ENCODE measurements at regions not wholly inside any gene's neighbourhood (a gene's known extent, or its start where the extent isn't known, plus 50 kb on each side); places are given as distances from the start of the nearest gene placed in this dataset.
"Not testable (repeated sequence)": the region's sequence is repeated elsewhere in the genome, so short reads cannot be mapped to it uniquely, and the experiment has no call there.

- no peaks in the 10 kb centered on the region for H3K4me1 Mint-ChIP-seq
- DNase-seq (ENCODE audit: low spot score in 2 of 2) (no peak), ATAC-seq (no peak)
- H3K9me3 Mint-ChIP-seq: no peaks in the 10 kb centered on the region
- no peak overlapping the region for H3K4me3 Mint-ChIP-seq
- no peak overlapping the region for H3K27ac Mint-ChIP-seq
- no peaks in the 10 kb centered on the region for H3K36me3 Mint-ChIP-seq
These were observed 205.1 kb upstream of the DPP10 start for GRCh38 chr2:114237331-114237730.

- Mint-ChIP-seq H3K4me3 (no peak overlapping the region), H3K36me3 (no peaks in the 10 kb centered on the region), H3K9me3 (no peaks in the 10 kb centered on the region), H3K27ac (no peak overlapping the region), H3K4me1 (no peaks in the 10 kb centered on the region)
- DNase-seq (ENCODE audit: low spot score in 2 of 2) (no peak), ATAC-seq (no peak)
These were observed 203.4 kb upstream of the DPP10 start for GRCh38 chr2:114238910-114239559.

GRCh38 chr2:114248648-114249047 lies 193.8 kb upstream of the DPP10 start:
- Mint-ChIP-seq H3K4me3 (no peak overlapping the region), H3K9me3 (no peaks in the 10 kb centered on the region), H3K4me1 (no peaks in the 10 kb centered on the region), H3K27ac (no peak overlapping the region), H3K36me3 (no peaks in the 10 kb centered on the region)
- DNase-seq (ENCODE audit: low spot score in 2 of 2) (no peak), ATAC-seq (no peak)

- Mint-ChIP-seq H3K9me3 (no peaks in the 10 kb centered on the region), H3K4me1 (no peaks in the 10 kb centered on the region), H3K36me3 (no peaks in the 10 kb centered on the region), H3K4me3 (no peak overlapping the region), H3K27ac (no peak overlapping the region)
- DNase-seq (ENCODE audit: low spot score in 2 of 2) (no peak), ATAC-seq (no peak)
These were observed 189.7 kb upstream of the DPP10 start for GRCh38 chr2:114252713-114253112.

GRCh38 chr2:114254875-114255274 lies 187.6 kb upstream of the DPP10 start:
- Mint-ChIP-seq H3K4me3 (no peak overlapping the region), H3K9me3 (no peaks in the 10 kb centered on the region), H3K36me3 (no peaks in the 10 kb centered on the region), H3K4me1 (no peaks in the 10 kb centered on the region), H3K27ac (no peak overlapping the region)
- DNase-seq (ENCODE audit: low spot score in 2 of 2) (no peak), ATAC-seq (no peak)

GRCh38 chr2:114259389-114259788 lies 183.1 kb upstream of the DPP10 start:
- DNase-seq (ENCODE audit: low spot score in 2 of 2) (no peak), ATAC-seq (no peak)
- Mint-ChIP-seq H3K27ac (no peak overlapping the region), H3K9me3 (no peaks in the 10 kb centered on the region), H3K36me3 (no peaks in the 10 kb centered on the region), H3K4me1 (no peaks in the 10 kb centered on the region), H3K4me3 (no peak overlapping the region)

GRCh38 chr2:114261366-114261765 lies 181.1 kb upstream of the DPP10 start:
- Mint-ChIP-seq H3K9me3 (no peaks in the 10 kb centered on the region), H3K27ac (no peak overlapping the region), H3K4me3 (no peak overlapping the region), H3K36me3 (no peaks in the 10 kb centered on the region), H3K4me1 (no peaks in the 10 kb centered on the region)
- no peak for DNase-seq (ENCODE audit: low spot score in 2 of 2)
- ATAC-seq: peak; percentile 24

GRCh38 chr2:114265261-114265660 lies 177.2 kb upstream of the DPP10 start:
- no peaks in the 10 kb centered on the region for H3K4me1 Mint-ChIP-seq
- no peaks in the 10 kb centered on the region for H3K9me3 Mint-ChIP-seq
- ATAC-seq (no peak), DNase-seq (ENCODE audit: low spot score in 2 of 2) (no peak)
- H3K36me3 Mint-ChIP-seq: no peaks in the 10 kb centered on the region
- H3K4me3 Mint-ChIP-seq: no peak overlapping the region
- no peak overlapping the region for H3K27ac Mint-ChIP-seq

GRCh38 chr2:114274957-114275356 lies 167.5 kb upstream of the DPP10 start:
- Mint-ChIP-seq H3K4me1 (no peaks in the 10 kb centered on the region), H3K27ac (no peak overlapping the region), H3K36me3 (no peaks in the 10 kb centered on the region), H3K4me3 (no peak overlapping the region), H3K9me3 (peaks cover 12% of the 10 kb centered on the region)
- DNase-seq (ENCODE audit: low spot score in 2 of 2) (no peak), ATAC-seq (no peak)

- no peak overlapping the region for H3K27ac Mint-ChIP-seq
- no peak for ATAC-seq
- no peak overlapping the region for H3K4me3 Mint-ChIP-seq
- H3K9me3 Mint-ChIP-seq: peaks cover 4% of the 10 kb centered on the region
- H3K4me1 Mint-ChIP-seq: no peaks in the 10 kb centered on the region
- H3K36me3 Mint-ChIP-seq: no peaks in the 10 kb centered on the region
- DNase-seq (ENCODE audit: low spot score in 2 of 2): no peak
These were observed 161.3 kb upstream of the DPP10 start for GRCh38 chr2:114281188-114281587.

GRCh38 chr2:114283774-114284173 lies 158.7 kb upstream of the DPP10 start:
- no peak overlapping the region for H3K27ac Mint-ChIP-seq
- H3K9me3 Mint-ChIP-seq: peaks cover 3% of the 10 kb centered on the region
- H3K36me3 Mint-ChIP-seq: no peaks in the 10 kb centered on the region
- DNase-seq (ENCODE audit: low spot score in 2 of 2) (no peak), ATAC-seq (no peak)
- no peak overlapping the region for H3K4me3 Mint-ChIP-seq
- no peaks in the 10 kb centered on the region for H3K4me1 Mint-ChIP-seq

GRCh38 chr2:114286438-114286837 lies 156.0 kb upstream of the DPP10 start:
- Mint-ChIP-seq H3K36me3 (no peaks in the 10 kb centered on the region), H3K4me1 (no peaks in the 10 kb centered on the region), H3K4me3 (no peak overlapping the region), H3K27ac (no peak overlapping the region), H3K9me3 (peaks cover 3% of the 10 kb centered on the region)
- ATAC-seq: no peak
- no peak for DNase-seq (ENCODE audit: low spot score in 2 of 2)

- H3K27ac Mint-ChIP-seq: no peak overlapping the region
- H3K4me1 Mint-ChIP-seq: no peaks in the 10 kb centered on the region
- H3K9me3 Mint-ChIP-seq: no peaks in the 10 kb centered on the region
- no peak overlapping the region for H3K4me3 Mint-ChIP-seq
- no peak for DNase-seq (ENCODE audit: low spot score in 2 of 2)
- H3K36me3 Mint-ChIP-seq: no peaks in the 10 kb centered on the region
- ATAC-seq: no peak
These were observed 149.1 kb upstream of the DPP10 start for GRCh38 chr2:114293355-114293754.

- no peak for DNase-seq (ENCODE audit: low spot score in 2 of 2)
- no peaks in the 10 kb centered on the region for H3K9me3 Mint-ChIP-seq
- no peaks in the 10 kb centered on the region for H3K36me3 Mint-ChIP-seq
- H3K27ac Mint-ChIP-seq: no peak overlapping the region
- no peak overlapping the region for H3K4me3 Mint-ChIP-seq
- ATAC-seq: no peak
- no peaks in the 10 kb centered on the region for H3K4me1 Mint-ChIP-seq
These were observed 147.7 kb upstream of the DPP10 start for GRCh38 chr2:114294741-114295140.

- ATAC-seq; H3K4me1 Mint-ChIP-seq; DNase-seq (ENCODE audit: low spot score in 2 of 2); H3K27ac Mint-ChIP-seq; H3K4me3 Mint-ChIP-seq; H3K36me3 Mint-ChIP-seq: not testable (repeated sequence)
- H3K9me3 Mint-ChIP-seq: peaks cover 11% of the 10 kb centered on the region
These were observed 142.1 kb upstream of the DPP10 start for GRCh38 chr2:114300351-114300750.

- DNase-seq (ENCODE audit: low spot score in 2 of 2) (no peak), ATAC-seq (no peak)
- no peak overlapping the region for H3K27ac Mint-ChIP-seq
- no peaks in the 10 kb centered on the region for H3K9me3 Mint-ChIP-seq
- no peaks in the 10 kb centered on the region for H3K4me1 Mint-ChIP-seq
- H3K36me3 Mint-ChIP-seq: no peaks in the 10 kb centered on the region
- H3K4me3 Mint-ChIP-seq: no peak overlapping the region
These were observed 125.7 kb upstream of the DPP10 start for GRCh38 chr2:114316532-114317300.

Measured in stimulated activated effector memory CD8-positive, alpha-beta T cell treated with anti-CD3 and anti-CD28 coated beads, Interleukin-12 subunit alpha, Interleukin-12 subunit beta, amount 100 ng/mL, for 72 hours (primary cell).